HEK293 (cell line): ENCODE measurements at regions not wholly inside any gene's neighbourhood (a gene's known extent, or its start where the extent isn't known, plus 50 kb on each side); places are given as distances from the start of the nearest gene placed in this dataset.

Experiments
- HOXA7 ChIP-seq: sonication (generic); formaldehyde crosslinking; IDR thresholded peaks from 2 replicates; pipeline ENCODE4 v1.8.1; 2022; ENCODE audit warnings: missing genetic modification reagents, borderline replicate concordance
- ZBTB10 ChIP-seq: fragments of 450-650 bp; formaldehyde crosslinking; IDR thresholded peaks from 2 replicates; pipeline ENCODE4 v1.5.1; 2016; ENCODE audit warnings: missing biosample characterization, missing genetic modification characterization
- ZBTB48 ChIP-seq: fragments of 450-650 bp; formaldehyde crosslinking; IDR thresholded peaks from 2 replicates; pipeline ENCODE4 v1.5.1; 2016; ENCODE audit warnings: missing biosample characterization, missing genetic modification characterization
- ZNF169 ChIP-seq: fragments of 450-650 bp; formaldehyde crosslinking; IDR thresholded peaks from 2 replicates; pipeline ENCODE4 v1.5.1; 2016; ENCODE audit warnings: missing biosample characterization, missing genetic modification characterization
- ZNF707 ChIP-seq: fragments of 450-650 bp; formaldehyde crosslinking; IDR thresholded peaks from 2 replicates; pipeline ENCODE4 v1.5.1; 2016; ENCODE audit warnings: missing biosample characterization, missing genetic modification characterization
- ZNF830 ChIP-seq: fragments of 450-650 bp; IDR thresholded peaks from 2 replicates; pipeline ENCODE4 v1.5.0; 2018; ENCODE audit warnings: missing biosample characterization, missing genetic modification characterization, low read depth, mild to moderate bottlenecking, moderate library complexity

- TF ChIP-seq ZNF169 (no peak), HOXA7 (CRISPR knock-in tag) (no peak), ZBTB48 (no peak), ZBTB10 (tag by site-specific recombination) (no peak), ZNF707 (no peak), ZNF830 (tag by site-specific recombination) (no peak)
These were observed 78.1 kb upstream of the PPP2R5A start for GRCh38 chr1:212207118-212207517.
